ES-I3 (cell line): ENCODE measurements at regions not wholly inside any gene's neighbourhood (a gene's known extent, or its start where the extent isn't known, plus 50 kb on each side); places are given as distances from the start of the nearest gene placed in this dataset.
"Not testable (repeated sequence)": the region's sequence is repeated elsewhere in the genome, so short reads cannot be mapped to it uniquely, and the experiment has no call there.

Experiments
- H3K36me3 ChIP-seq: 2 replicates; pipeline ENCODE4 v1.6.1; 2013; ENCODE audit warnings: mild to moderate bottlenecking, low read length, control low read depth, moderate library complexity; ENCODE audit not compliant: insufficient read depth
- H3K4me1 ChIP-seq: 2 replicates; pipeline ENCODE4 v1.6.1; 2013; ENCODE audit warnings: mild to moderate bottlenecking, control low read depth, low read length; ENCODE audit not compliant: insufficient read depth
- H3K9ac ChIP-seq: 2 replicates; pipeline ENCODE4 v1.6.1; 2013; ENCODE audit warnings: low read depth, mild to moderate bottlenecking, low read length, moderate library complexity
- H3K9me3 ChIP-seq: 2 replicates; pipeline ENCODE4 v1.6.1; 2013; ENCODE audit warnings: mild to moderate bottlenecking, low read length, moderate library complexity; ENCODE audit not compliant: control insufficient read depth, insufficient read depth

- Histone ChIP-seq H3K9me3 (peaks cover 18% of the 10 kb centered on the region), H3K9ac (no peak overlapping the region), H3K4me1 (no peaks in the 10 kb centered on the region), H3K36me3 (no peaks in the 10 kb centered on the region)
These were observed 98.7 kb upstream of the SGK1 start for GRCh38 chr6:134416418-134417154.

DNA sequence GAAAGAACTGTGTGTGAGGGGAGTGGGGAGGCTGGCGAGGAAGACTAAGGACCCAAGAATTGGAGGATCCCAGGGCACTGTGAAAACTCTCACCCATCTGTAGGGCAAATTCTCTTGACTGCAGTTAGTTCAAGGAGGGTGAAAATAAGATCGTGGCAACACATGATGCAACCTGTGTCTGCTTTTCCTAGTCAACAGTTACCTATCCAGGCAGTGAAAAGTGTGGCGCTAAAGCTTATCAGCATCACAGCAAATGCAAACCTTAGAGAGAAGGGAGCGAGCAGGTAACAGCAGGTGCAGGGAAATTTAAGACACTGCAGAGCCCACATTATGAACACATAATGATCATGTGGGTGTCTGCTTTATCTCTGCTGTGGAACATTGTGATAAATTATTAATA lies 97.7 kb upstream of the SGK1 start:
- no peaks in the 10 kb centered on the region for H3K36me3 ChIP-seq
- no peak overlapping the region for H3K9ac ChIP-seq
- peaks cover 15% of the 10 kb centered on the region for H3K9me3 ChIP-seq
- H3K4me1 ChIP-seq = no peaks in the 10 kb centered on the region

- Histone ChIP-seq H3K9ac (no peak overlapping the region), H3K9me3 (peaks cover 10% of the 10 kb centered on the region), H3K36me3 (no peaks in the 10 kb centered on the region), H3K4me1 (no peaks in the 10 kb centered on the region)
These were observed 97.3 kb upstream of the SGK1 start for GRCh38 chr6:134415194-134415593.

- Histone ChIP-seq H3K9ac (no peak overlapping the region), H3K36me3 (no peaks in the 10 kb centered on the region), H3K4me1 (no peaks in the 10 kb centered on the region), H3K9me3 (peaks cover 7% of the 10 kb centered on the region)
These were observed 96.9 kb upstream of the SGK1 start for GRCh38 chr6:134414793-134415192.

GRCh38 chr6:134413241-134413643 lies 95.3 kb upstream of the SGK1 start:
- Histone ChIP-seq H3K9me3 (peaks cover 2% of the 10 kb centered on the region; the same call in 1 of the 2 replicates), H3K9ac (no peak overlapping the region), H3K36me3 (no peaks in the 10 kb centered on the region), H3K4me1 (no peaks in the 10 kb centered on the region)

DNA sequence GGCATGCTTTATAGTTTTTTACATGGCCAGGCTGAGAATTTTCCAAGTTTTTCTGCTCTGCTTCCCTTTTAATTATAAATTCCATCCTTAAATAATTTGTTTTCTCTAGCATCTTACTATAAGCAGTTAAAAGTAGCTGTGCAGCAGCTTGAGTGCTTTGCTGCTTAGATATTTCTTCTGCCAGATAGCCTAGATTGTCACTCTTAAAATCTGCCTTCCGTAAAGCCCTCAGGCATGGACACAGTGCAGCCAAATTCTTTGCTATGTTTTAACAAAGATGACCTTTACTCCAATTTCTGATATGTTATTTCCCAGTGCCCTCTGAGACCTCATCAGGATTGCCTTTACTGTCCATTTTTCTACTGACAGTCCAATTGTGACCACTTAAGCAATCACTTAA lies 92.6 kb upstream of the SGK1 start:
- Histone ChIP-seq H3K36me3 (no peaks in the 10 kb centered on the region), H3K9me3 (peaks cover 2% of the 10 kb centered on the region; the same call in 1 of the 2 replicates), H3K4me1 (peaks cover 4% of the 10 kb centered on the region), H3K9ac (no peak overlapping the region)

DNA sequence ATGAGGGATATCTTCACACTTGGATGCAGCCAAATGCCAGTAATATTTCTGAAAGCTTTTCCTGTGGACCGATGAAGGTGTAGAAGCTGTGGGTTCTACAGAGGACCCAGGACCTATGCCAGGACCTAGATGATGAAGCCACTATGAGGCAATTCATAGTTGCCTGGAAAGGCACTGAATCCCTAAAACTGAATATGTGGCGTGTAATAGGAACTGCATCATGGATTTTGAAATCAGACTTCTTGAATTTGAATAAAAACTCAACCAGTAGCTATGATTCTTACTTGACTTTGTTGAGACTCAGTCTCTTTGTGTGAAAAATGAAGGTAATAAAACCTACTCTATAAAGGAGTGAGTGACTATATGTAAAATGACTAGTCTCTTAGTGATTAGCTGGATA lies 89.9 kb upstream of the SGK1 start:
- H3K9ac ChIP-seq = no peak overlapping the region
- no peaks in the 10 kb centered on the region for H3K36me3 ChIP-seq
- H3K4me1 ChIP-seq = peaks cover 8% of the 10 kb centered on the region
- no peaks in the 10 kb centered on the region for H3K9me3 ChIP-seq

- H3K4me1 ChIP-seq = peaks cover 8% of the 10 kb centered on the region
- no peaks in the 10 kb centered on the region for H3K36me3 ChIP-seq
- no peaks in the 10 kb centered on the region for H3K9me3 ChIP-seq
- H3K9ac ChIP-seq = no peak overlapping the region
These were observed 88.4 kb upstream of the SGK1 start for GRCh38 chr6:134406311-134406710.

GRCh38 chr6:134405386-134406087 lies 87.6 kb upstream of the SGK1 start:
- Histone ChIP-seq H3K36me3 (no peaks in the 10 kb centered on the region), H3K9ac (no peak overlapping the region), H3K9me3 (no peaks in the 10 kb centered on the region), H3K4me1 (peaks cover 15% of the 10 kb centered on the region)

GRCh38 chr6:134403312-134403711 lies 85.4 kb upstream of the SGK1 start:
- H3K36me3 ChIP-seq, H3K9me3 ChIP-seq, H3K9ac ChIP-seq: not testable (repeated sequence)
- peaks cover 16% of the 10 kb centered on the region for H3K4me1 ChIP-seq

- H3K36me3 ChIP-seq = no peaks in the 10 kb centered on the region
- peaks cover 16% of the 10 kb centered on the region for H3K4me1 ChIP-seq
- H3K9ac ChIP-seq = no peak overlapping the region
- no peaks in the 10 kb centered on the region for H3K9me3 ChIP-seq
These were observed 84.6 kb upstream of the SGK1 start for GRCh38 chr6:134402372-134402984.

GRCh38 chr6:134400941-134401340 lies 83.0 kb upstream of the SGK1 start:
- no peaks in the 10 kb centered on the region for H3K36me3 ChIP-seq
- peaks cover 16% of the 10 kb centered on the region for H3K4me1 ChIP-seq
- H3K9ac ChIP-seq = no peak overlapping the region
- no peaks in the 10 kb centered on the region for H3K9me3 ChIP-seq

DNA sequence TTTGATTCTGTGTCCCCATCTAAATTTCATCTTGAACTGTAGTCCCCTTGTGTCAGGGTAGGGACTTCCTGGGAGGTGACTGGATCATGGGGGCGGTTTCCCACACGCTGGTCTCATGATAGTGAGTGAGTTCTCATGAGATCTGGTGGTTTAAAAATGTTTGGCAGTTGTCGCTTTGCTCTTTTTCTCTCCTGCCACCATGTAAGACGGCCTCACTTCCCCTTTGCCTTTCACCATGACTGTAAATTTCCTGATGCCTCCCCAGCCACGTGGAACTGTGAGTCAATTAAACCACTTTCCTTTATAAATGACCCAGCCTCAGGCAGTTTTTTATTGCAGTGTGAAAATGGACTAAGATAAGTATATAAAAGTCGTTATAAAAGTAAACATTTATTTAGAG lies 80.5 kb upstream of the SGK1 start:
- Histone ChIP-seq H3K36me3 (no peaks in the 10 kb centered on the region), H3K9ac (no peak overlapping the region), H3K4me1 (peaks cover 9% of the 10 kb centered on the region; the same call in 1 of the 2 replicates), H3K9me3 (no peaks in the 10 kb centered on the region)

GRCh38 chr6:134397676-134398075 lies 79.8 kb upstream of the SGK1 start:
- Histone ChIP-seq H3K4me1 (peaks cover 9% of the 10 kb centered on the region; the same call in 1 of the 2 replicates), H3K9me3 (no peaks in the 10 kb centered on the region), H3K36me3 (no peaks in the 10 kb centered on the region), H3K9ac (no peak overlapping the region)

- Histone ChIP-seq H3K9me3 (no peaks in the 10 kb centered on the region), H3K36me3 (no peaks in the 10 kb centered on the region), H3K4me1 (no peaks in the 10 kb centered on the region), H3K9ac (no peak overlapping the region)
These were observed 77.0 kb upstream of the SGK1 start for GRCh38 chr6:134394905-134395304.
